ENCODE measurements at regions not wholly inside any gene's neighbourhood (a gene's known extent, or its start where the extent isn't known, plus 50 kb on each side); places are given as distances from the start of the nearest gene placed in this dataset.

GRCh38 chr6:112002307-112002706 lies 51.6 kb upstream of the CCN6 start:
- TF ChIP-seq CTCF (IDR thresholded peaks at IDR 0.05; ENCODE audit: insufficient read depth, low read length, poor library complexity, severe bottlenecking), result no peak
- TF ChIP-seq EZH2phosphoT487 (conservative IDR thresholded peaks at IDR 0.05; ENCODE audit: low read length), result no peak

All from SU-DHL-6 (cell line).